Psoas muscle (tissue), 7 donors: ENCODE measurements at regions not wholly inside any gene's neighbourhood (a gene's known extent, or its start where the extent isn't known, plus 50 kb on each side); places are given as distances from the start of the nearest gene placed in this dataset.

Source experiments
- ATAC-seq, 4 donors: fragments of 200-7000 bp; cut with Tn5 transposase; one replicate each; pipeline ENCODE4 v1.9.1; 2020; ENCODE audit warnings: moderate library complexity in 3 of 4, mild to moderate bottlenecking in 2 of 4
- DNase-seq, 2 donors: peaks; one replicate each; pipeline ENCODE4 v3.0.0-alpha.2; 2020
- H3K27ac ChIP-seq: fragments of 200-600 bp; one replicate; pipeline ENCODE4 v1.8.0; 2022
- H3K27me3 ChIP-seq, 3 donors: fragments of 200-600 bp in 1 of 3; one replicate each; pipeline versions ENCODE4 v1.6.1 to v1.8.0; 2013 to 2022; ENCODE audit warnings: low read length in 2 of 3, mild to moderate bottlenecking in 2 of 3, moderate library complexity in 1 of 3; ENCODE audit not compliant: insufficient read depth in 3 of 3
- H3K36me3 ChIP-seq, 2 donors: fragments of 200-600 bp in 1 of 2; one replicate each; pipeline versions ENCODE4 v1.6.1 to v1.8.0; 2013 to 2022; ENCODE audit warnings: low read depth in 1 of 2, mild to moderate bottlenecking in 1 of 2, moderate library complexity in 1 of 2; ENCODE audit not compliant: insufficient read depth in 1 of 2
- H3K4me1 ChIP-seq: fragments of 200-600 bp; one replicate; pipeline ENCODE4 v1.8.0; 2022
- H3K4me3 ChIP-seq: fragments of 200-600 bp; one replicate; pipeline ENCODE4 v1.8.0; 2022; ENCODE audit warnings: mild to moderate bottlenecking
- H3K9me3 ChIP-seq: fragments of 200-600 bp; one replicate; pipeline ENCODE4 v1.8.0; 2022
- WGBS, 3 donors: extraction: QIAGEN DNeasy Blood & Tissue Kit; methylation state at CpG; one replicate each; pipeline versions ENCODE4 v1.1.6 to v1.1.7; 2013; 5-methylcytosine and 5-hydroxymethylcytosine counted together
- intact Hi-C, 2 donors: fragments of 100-400 bp; cut with DNase I; formaldehyde crosslinking; loops; one replicate each; pipeline versions ENCODE4 v1.11.0 to v1.14.2; 2022
- TF ChIP-seq, protein P1 (sequence below): fragments of 200-600 bp; IDR thresholded peaks from one replicate; pipeline ENCODE4 v1.8.0; 2022; ENCODE audit warnings: antibody characterized with exemption
- donor health status: healthy with polysubstance abuse.
- donor health status: DM: no; HTN: no; CAD: no; lungs with moderate emphysema.
- donor health status: Bipolar disorder and iron deficiency.
- donor health status: healthy.
- donor health status: DM: yes; HTN: yes; CAD: no.
- donor health status: DM: no; HTN: no; CAD: no.
- donor health status: DM: yes; HTN: yes; CAD: no.

DNA sequence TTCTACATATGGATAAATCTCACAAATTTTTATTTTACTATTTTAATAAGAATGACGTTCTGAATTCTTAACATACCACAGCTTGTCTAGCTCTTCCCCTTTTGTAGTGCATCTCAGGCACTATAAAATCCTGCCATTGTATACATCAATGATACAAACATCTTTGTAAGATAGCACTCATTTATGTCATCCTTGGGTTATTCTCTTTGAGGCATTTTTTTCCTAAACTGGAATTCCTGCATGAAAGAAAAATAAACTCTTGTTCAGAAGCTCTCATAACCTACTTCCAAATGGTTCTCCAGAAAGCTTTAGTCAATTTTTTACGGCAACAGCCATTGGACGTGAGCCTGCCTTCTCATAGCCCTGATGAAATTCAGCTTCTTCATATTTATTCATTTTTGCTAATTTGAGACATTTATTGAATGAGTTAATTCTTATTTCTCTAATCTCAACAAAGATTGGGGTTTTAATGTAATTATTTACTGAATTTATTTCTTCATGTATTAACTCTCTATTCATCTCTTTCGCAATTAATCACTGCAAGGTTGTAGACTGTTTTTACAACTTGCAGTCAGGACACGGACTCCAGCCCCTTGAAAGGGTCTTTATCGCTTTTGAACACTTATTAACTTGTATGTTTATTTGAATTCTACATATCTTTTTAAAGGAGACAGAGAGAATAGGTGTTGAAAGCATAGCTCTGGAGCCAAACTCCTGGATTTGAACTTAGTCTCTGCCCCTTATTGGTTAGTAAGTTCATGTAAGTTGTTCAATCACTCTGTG is 57.6 kb upstream of the PARD3B start:
- no peak for DNase-seq
- H3K27ac ChIP-seq = no peak overlapping the region

DNA sequence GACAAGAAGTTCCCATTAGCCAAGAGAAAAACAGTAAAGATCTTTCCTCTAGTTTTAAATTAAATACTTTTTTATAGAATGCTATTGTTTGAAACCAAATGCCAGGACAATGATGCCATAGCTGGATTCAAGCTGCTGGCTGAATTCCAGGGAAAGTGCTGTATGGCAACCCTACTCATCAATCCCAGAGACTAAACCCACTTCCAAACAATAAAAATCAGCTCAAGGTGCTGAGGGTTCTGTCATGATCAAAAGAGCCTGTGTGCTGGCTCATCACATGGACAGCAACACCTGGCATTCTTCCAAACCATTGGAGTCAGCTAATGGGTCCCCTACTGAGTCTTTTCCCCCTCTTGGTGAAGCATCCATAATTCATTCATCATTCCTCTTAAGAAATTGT is 53.7 kb upstream of the PARD3B start:
- DNase-seq (no peak), ATAC-seq (no peak)
- Histone ChIP-seq H3K4me3 (no peak overlapping the region), H3K9me3 (no peaks in the 10 kb centered on the region), H3K27me3 (no peaks in the 10 kb centered on the region), H3K4me1 (no peaks in the 10 kb centered on the region), H3K36me3 (no peaks in the 10 kb centered on the region), H3K27ac (no peak overlapping the region)
- intact Hi-C loops = no loop called here
- TF ChIP-seq, protein P1, sequence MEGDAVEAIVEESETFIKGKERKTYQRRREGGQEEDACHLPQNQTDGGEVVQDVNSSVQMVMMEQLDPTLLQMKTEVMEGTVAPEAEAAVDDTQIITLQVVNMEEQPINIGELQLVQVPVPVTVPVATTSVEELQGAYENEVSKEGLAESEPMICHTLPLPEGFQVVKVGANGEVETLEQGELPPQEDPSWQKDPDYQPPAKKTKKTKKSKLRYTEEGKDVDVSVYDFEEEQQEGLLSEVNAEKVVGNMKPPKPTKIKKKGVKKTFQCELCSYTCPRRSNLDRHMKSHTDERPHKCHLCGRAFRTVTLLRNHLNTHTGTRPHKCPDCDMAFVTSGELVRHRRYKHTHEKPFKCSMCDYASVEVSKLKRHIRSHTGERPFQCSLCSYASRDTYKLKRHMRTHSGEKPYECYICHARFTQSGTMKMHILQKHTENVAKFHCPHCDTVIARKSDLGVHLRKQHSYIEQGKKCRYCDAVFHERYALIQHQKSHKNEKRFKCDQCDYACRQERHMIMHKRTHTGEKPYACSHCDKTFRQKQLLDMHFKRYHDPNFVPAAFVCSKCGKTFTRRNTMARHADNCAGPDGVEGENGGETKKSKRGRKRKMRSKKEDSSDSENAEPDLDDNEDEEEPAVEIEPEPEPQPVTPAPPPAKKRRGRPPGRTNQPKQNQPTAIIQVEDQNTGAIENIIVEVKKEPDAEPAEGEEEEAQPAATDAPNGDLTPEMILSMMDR = no peak

More for the DNA sequence above, 57.6 kb upstream of the PARD3B start:
- Histone ChIP-seq H3K4me3 (no peak overlapping the region), H3K36me3 (no peaks in the 10 kb centered on the region), H3K27me3 (no peaks in the 10 kb centered on the region), H3K4me1 (no peaks in the 10 kb centered on the region), H3K9me3 (no peaks in the 10 kb centered on the region)
- ATAC-seq = no peak
- TF ChIP-seq, protein P1 = no peak
- 54 to 68% (median 59%) methylated on average over 6 of the region's 6 CpGs for WGBS, 3 donors
- intact Hi-C loops = no loop called here

DNA sequence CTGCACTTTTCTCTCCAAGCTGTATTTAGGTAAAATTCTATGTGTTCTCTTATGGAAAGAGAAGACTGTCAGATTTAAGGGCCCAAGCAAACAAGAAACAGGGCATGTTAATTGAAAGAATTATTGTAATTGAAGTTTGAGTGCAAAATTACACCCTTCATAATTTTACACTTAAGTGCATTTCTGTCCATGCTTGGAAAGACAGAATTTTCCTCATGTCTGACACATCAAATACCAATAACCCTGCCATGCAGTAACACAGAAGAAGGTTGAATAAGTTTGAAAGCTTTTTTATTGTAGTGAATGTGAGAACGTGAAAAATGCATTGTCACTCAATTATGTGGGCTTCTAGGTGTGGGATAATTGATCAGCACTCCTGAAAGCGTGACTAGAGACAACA is 52.9 kb upstream of the PARD3B start:
- no peaks in the 10 kb centered on the region for H3K4me1 ChIP-seq
- H3K4me3 ChIP-seq = no peak overlapping the region
- no peaks in the 10 kb centered on the region for H3K36me3 ChIP-seq
- ATAC-seq (no peak), DNase-seq (no peak)
- H3K27ac ChIP-seq = no peak overlapping the region
- intact Hi-C loops = no loop called here
- H3K27me3 ChIP-seq = no peaks in the 10 kb centered on the region
- TF ChIP-seq, protein P1 = no peak
- H3K9me3 ChIP-seq = no peaks in the 10 kb centered on the region
- WGBS, 3 donors = 79 to 93% (median 81%) methylated on average over 2 of the region's 2 CpGs

DNA sequence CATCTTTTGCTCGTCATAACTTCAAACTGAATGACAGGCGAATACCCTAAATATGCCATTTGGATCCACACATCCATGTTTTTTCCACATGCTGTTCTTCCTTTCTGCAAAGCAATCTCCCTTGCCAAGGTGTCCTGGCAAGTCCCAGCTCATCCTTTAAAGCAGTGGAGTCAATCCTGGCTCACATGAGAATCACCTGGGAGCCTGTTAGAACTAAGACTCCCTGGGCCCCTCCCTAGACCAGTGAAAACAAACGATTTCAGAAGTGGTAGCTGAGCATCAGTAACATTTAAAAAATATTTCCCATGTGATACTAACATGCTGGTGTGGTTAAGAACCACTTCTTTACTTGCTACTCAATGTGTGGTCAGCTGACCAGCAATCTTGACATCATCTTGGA is 50.6 kb upstream of the PARD3B start:
- Histone ChIP-seq H3K4me3 (no peak overlapping the region), H3K27ac (no peak overlapping the region), H3K36me3 (no peaks in the 10 kb centered on the region), H3K4me1 (no peaks in the 10 kb centered on the region), H3K9me3 (no peaks in the 10 kb centered on the region), H3K27me3 (no peaks in the 10 kb centered on the region)
- ATAC-seq (no peak), DNase-seq (no peak)
- intact Hi-C loops = no loop called here
- 79 to 86% (median 81%) methylated on average over 3 of the region's 3 CpGs for WGBS, 3 donors
- TF ChIP-seq, protein P1 = no peak

DNA sequence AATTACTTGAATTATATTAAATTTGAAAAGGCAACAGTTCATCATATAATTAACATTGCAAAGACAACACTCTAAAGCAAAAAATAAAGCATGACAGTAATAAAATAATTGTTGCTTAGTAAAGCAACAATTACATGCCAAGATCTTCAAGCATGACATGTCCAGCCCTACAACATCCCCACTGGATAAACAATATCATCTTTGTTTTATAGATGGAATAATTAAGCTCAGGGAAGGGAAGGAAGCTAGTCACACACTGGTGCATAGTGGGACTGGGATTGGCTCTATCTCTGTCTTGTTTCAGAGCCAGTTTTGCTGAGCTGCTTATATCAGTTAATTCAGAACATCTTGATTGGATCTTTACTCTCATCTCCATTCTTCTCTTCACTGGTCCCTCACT is 49.9 kb upstream of the PARD3B start:
- Histone ChIP-seq H3K27me3 (no peaks in the 10 kb centered on the region), H3K9me3 (no peaks in the 10 kb centered on the region), H3K27ac (no peak overlapping the region), H3K36me3 (no peaks in the 10 kb centered on the region), H3K4me1 (no peaks in the 10 kb centered on the region), H3K4me3 (no peak overlapping the region)
- intact Hi-C loops = no loop called here
- ATAC-seq = no peak
- no peak for DNase-seq
- TF ChIP-seq, protein P1 = no peak
